ENCODE measurements at regions not wholly inside any gene's neighbourhood (a gene's known extent, or its start where the extent isn't known, plus 50 kb on each side); places are given as distances from the start of the nearest gene placed in this dataset.

DNA sequence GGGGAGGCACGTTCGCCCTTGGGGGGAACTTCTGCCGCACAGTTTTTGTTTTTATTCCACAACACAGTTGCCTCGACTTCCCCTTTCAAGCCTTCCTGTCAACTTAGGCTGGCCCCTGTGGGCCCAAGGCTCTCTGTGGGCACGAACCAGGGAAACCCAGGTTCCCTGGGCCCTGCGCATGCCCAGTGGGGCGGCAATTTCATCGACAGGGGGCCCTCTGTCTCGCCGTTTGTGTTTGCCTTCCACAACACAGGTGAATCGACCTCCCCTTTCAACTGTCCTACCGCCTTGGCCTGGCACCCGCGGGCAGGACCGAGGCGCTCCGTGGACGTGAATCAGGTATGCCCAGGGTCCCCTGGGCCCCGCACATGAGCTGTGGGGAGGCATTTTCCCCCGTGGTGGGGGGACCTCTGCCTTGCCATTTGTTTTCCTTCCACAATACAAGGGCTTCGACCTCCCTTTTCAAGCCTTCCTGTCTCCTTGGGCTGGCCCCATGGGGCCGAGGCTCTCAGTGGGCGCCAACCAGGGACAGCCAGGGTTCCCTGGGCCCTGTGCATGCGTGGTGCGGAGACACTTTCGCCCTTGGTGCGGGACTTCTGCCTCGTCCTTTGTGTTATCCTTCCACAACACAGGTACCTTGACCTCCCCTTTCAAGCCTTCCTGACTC lies 354.0 kb downstream of the ALG10 start:
- H3K4me3 Mint-ChIP-seq = no peak overlapping the region
- H3K4me1 Mint-ChIP-seq = no peaks in the 10 kb centered on the region
- H3K23me2 ChIP-seq (ENCODE audit: insufficient read length, low read depth, low read length, poor library complexity, severe bottlenecking) = no peaks in the 10 kb centered on the region
- no peaks in the 10 kb centered on the region for H3K4me1 ChIP-seq (ENCODE audit: insufficient read depth, low read length)
- no peaks in the 10 kb centered on the region for H3K79me1 ChIP-seq (ENCODE audit: insufficient read depth, low read depth, low read length, poor library complexity, severe bottlenecking)
- H2BK12ac ChIP-seq (ENCODE audit: insufficient read length, low read depth, low read length) = no peak overlapping the region
- H4K91ac ChIP-seq (ENCODE audit: insufficient read length, low read depth, low read length) = no peak overlapping the region
- no peak overlapping the region for H3K18ac ChIP-seq (ENCODE audit: insufficient read length, low read depth, low read length)
- no peak overlapping the region for H3K4ac ChIP-seq (ENCODE audit: low read depth, low read length)
- H3K27me3 ChIP-seq (ENCODE audit: insufficient read depth, low read length) = no peaks in the 10 kb centered on the region
- H3K56ac ChIP-seq (ENCODE audit: insufficient read length, low read depth, low read length) = no peak overlapping the region
- no peak overlapping the region for H4K5ac ChIP-seq (ENCODE audit: insufficient read length, low read depth, low read length)
- H3K27ac Mint-ChIP-seq = no peak overlapping the region
- no peak overlapping the region for H2BK5ac ChIP-seq (ENCODE audit: insufficient read length, low read length)
- H3K79me2 ChIP-seq (ENCODE audit: insufficient read depth, low read length) = no peaks in the 10 kb centered on the region
- DNase-seq = no peak
- peaks cover 2% of the 10 kb centered on the region; the same call in 1 of the 2 replicates for H3K27me3 Mint-ChIP-seq (ENCODE audit: low read depth)
- H3K27ac ChIP-seq (ENCODE audit: insufficient read length, low read depth, low read length) = no peak overlapping the region
- no peaks in the 10 kb centered on the region for H4K20me1 ChIP-seq (ENCODE audit: control insufficient read depth, insufficient read depth, insufficient read length)
- H3K9me3 ChIP-seq (ENCODE audit: control insufficient read depth, low read depth, low read length) = peaks cover 92% of the 10 kb centered on the region
- H3K4me2 ChIP-seq (ENCODE audit: insufficient read depth, insufficient read length, low read length) = no peak overlapping the region
- H2AFZ ChIP-seq (ENCODE audit: low read length) = no peak overlapping the region
- H3K9ac ChIP-seq (ENCODE audit: extremely low read depth, insufficient read length, low read length) = no peak overlapping the region
- H3K23ac ChIP-seq (ENCODE audit: insufficient read length, low read depth, low read length) = no peak overlapping the region
- H2AK5ac ChIP-seq (ENCODE audit: insufficient read length, low read length) = no peak overlapping the region
- H4K8ac ChIP-seq (replicated peaks; ENCODE audit: insufficient read length, low read depth, low read length) = no peak overlapping the region
- H2BK15ac ChIP-seq (ENCODE audit: low read depth, low read length) = no peak overlapping the region
- no peak overlapping the region for H3T11ph ChIP-seq (ENCODE audit: low read length)
- TF ChIP-seq, protein P1, sequence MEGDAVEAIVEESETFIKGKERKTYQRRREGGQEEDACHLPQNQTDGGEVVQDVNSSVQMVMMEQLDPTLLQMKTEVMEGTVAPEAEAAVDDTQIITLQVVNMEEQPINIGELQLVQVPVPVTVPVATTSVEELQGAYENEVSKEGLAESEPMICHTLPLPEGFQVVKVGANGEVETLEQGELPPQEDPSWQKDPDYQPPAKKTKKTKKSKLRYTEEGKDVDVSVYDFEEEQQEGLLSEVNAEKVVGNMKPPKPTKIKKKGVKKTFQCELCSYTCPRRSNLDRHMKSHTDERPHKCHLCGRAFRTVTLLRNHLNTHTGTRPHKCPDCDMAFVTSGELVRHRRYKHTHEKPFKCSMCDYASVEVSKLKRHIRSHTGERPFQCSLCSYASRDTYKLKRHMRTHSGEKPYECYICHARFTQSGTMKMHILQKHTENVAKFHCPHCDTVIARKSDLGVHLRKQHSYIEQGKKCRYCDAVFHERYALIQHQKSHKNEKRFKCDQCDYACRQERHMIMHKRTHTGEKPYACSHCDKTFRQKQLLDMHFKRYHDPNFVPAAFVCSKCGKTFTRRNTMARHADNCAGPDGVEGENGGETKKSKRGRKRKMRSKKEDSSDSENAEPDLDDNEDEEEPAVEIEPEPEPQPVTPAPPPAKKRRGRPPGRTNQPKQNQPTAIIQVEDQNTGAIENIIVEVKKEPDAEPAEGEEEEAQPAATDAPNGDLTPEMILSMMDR (conservative IDR thresholded peaks at IDR 0.05) = no peak
- no peak overlapping the region for H3K14ac ChIP-seq (ENCODE audit: insufficient read depth, low read length)
- H3K9me3 Mint-ChIP-seq = peaks cover 97 to 100% of the 10 kb centered on the region in 2 experiments
- H2BK120ac ChIP-seq (ENCODE audit: low read depth, low read length, poor library complexity, severe bottlenecking) = no peak overlapping the region
- no peak overlapping the region for H2BK20ac ChIP-seq (ENCODE audit: low read depth, low read length, poor library complexity, severe bottlenecking)
- WGBS (ENCODE audit: extremely low coverage, insufficient read length, low lambda C conversion rate) = no CpG with 5 or more reads among the region's 28 CpGs
- H3K36me3 Mint-ChIP-seq (ENCODE audit: insufficient read depth in 1 of 3, low read depth in 3 of 3) = peaks cover 5 to 12% (median 6%) of the 10 kb centered on the region in 3 experiments; a peak in 5 of 7 replicates

All from H9 (cell line).